H9 (cell line): ENCODE measurements at regions not wholly inside any gene's neighbourhood (a gene's known extent, or its start where the extent isn't known, plus 50 kb on each side); places are given as distances from the start of the nearest gene placed in this dataset.

Experiments used
- DNase-seq: peaks from one replicate; pipeline ENCODE4 v3.0.0-alpha.2; 2017
- H2AFZ ChIP-seq: one replicate; pipeline ENCODE4 v1.6.1; 2013; ENCODE audit warnings: mild to moderate bottlenecking, low read length, control low read depth, moderate library complexity
- H2AK5ac ChIP-seq: 2 replicates; pipeline ENCODE4 v1.6.1; 2013; ENCODE audit warnings: low read length, control low read depth, mixed read lengths; ENCODE audit not compliant: insufficient read length
- H2BK120ac ChIP-seq: one replicate; pipeline ENCODE4 v1.6.1; 2013; ENCODE audit warnings: low read depth, mild to moderate bottlenecking, low read length, control low read depth, inconsistent platforms; ENCODE audit not compliant: poor library complexity, severe bottlenecking
- H2BK12ac ChIP-seq: 2 replicates; pipeline ENCODE4 v1.6.1; 2013; ENCODE audit warnings: low read length, control low read depth, mixed read lengths, low read depth; ENCODE audit not compliant: insufficient read length
- H2BK15ac ChIP-seq: 2 replicates; pipeline ENCODE4 v1.6.1; 2013; ENCODE audit warnings: low read depth, low read length, control low read depth
- H2BK20ac ChIP-seq: one replicate; pipeline ENCODE4 v1.6.1; 2013; ENCODE audit warnings: low read depth, mild to moderate bottlenecking, low read length, control low read depth, inconsistent platforms; ENCODE audit not compliant: poor library complexity, severe bottlenecking
- H2BK5ac ChIP-seq: 2 replicates; pipeline ENCODE4 v1.6.1; 2013; ENCODE audit warnings: low read length, control low read depth, mixed read lengths; ENCODE audit not compliant: insufficient read length
- H3K14ac ChIP-seq: 2 replicates; pipeline ENCODE4 v1.6.1; 2013; ENCODE audit warnings: low read length, control low read depth; ENCODE audit not compliant: insufficient read depth
- H3K18ac ChIP-seq: 2 replicates; pipeline ENCODE4 v1.6.1; 2013; ENCODE audit warnings: low read depth, mild to moderate bottlenecking, mixed read lengths, low read length, control low read depth; ENCODE audit not compliant: insufficient read length
- H3K23ac ChIP-seq: 2 replicates; pipeline ENCODE4 v1.6.1; 2013; ENCODE audit warnings: low read length, control low read depth, mixed read lengths, low read depth; ENCODE audit not compliant: insufficient read length
- H3K23me2 ChIP-seq: 2 replicates; pipeline ENCODE4 v1.6.1; 2013; ENCODE audit warnings: low read depth, mild to moderate bottlenecking, mixed read lengths, low read length, control low read depth; ENCODE audit not compliant: insufficient read length, poor library complexity, severe bottlenecking
- H3K27ac ChIP-seq: 2 replicates; pipeline ENCODE4 v1.5.1; 2013; ENCODE audit warnings: low read length, control low read depth, mixed read lengths, low read depth; ENCODE audit not compliant: insufficient read length
- H3K27me3 ChIP-seq: 2 replicates; pipeline ENCODE4 v1.6.1; 2013; ENCODE audit warnings: low read length, control low read depth, inconsistent platforms; ENCODE audit not compliant: insufficient read depth
- H3K4ac ChIP-seq: 2 replicates; pipeline ENCODE4 v1.6.1; 2013; ENCODE audit warnings: low read depth, mild to moderate bottlenecking, control low read depth, inconsistent platforms, low read length, moderate library complexity
- H3K4me1 ChIP-seq: 2 replicates; pipeline ENCODE4 v1.6.1; 2013; ENCODE audit warnings: low read length, control low read depth, inconsistent platforms; ENCODE audit not compliant: insufficient read depth
- H3K4me2 ChIP-seq: 2 replicates; pipeline ENCODE4 v1.6.1; 2013; ENCODE audit warnings: low read length, control low read depth, mixed read lengths; ENCODE audit not compliant: insufficient read length, insufficient read depth
- H3K56ac ChIP-seq: 2 replicates; pipeline ENCODE4 v1.6.1; 2013; ENCODE audit warnings: low read depth, mild to moderate bottlenecking, mixed read lengths, low read length, control low read depth; ENCODE audit not compliant: insufficient read length
- H3K79me1 ChIP-seq: 2 replicates; pipeline ENCODE4 v1.6.1; 2013; ENCODE audit warnings: low read depth, mild to moderate bottlenecking, moderate library complexity, low read length, control low read depth, inconsistent platforms; ENCODE audit not compliant: insufficient read depth, poor library complexity, severe bottlenecking
- H3K79me2 ChIP-seq: 2 replicates; pipeline ENCODE4 v1.6.1; 2013; ENCODE audit warnings: low read length, control low read depth, inconsistent platforms; ENCODE audit not compliant: insufficient read depth
- H3K9ac ChIP-seq: 2 replicates; pipeline ENCODE4 v1.6.1; 2013; ENCODE audit warnings: low read length, control low read depth, mixed read lengths; ENCODE audit not compliant: insufficient read length; ENCODE audit errors: extremely low read depth
- H3K9me3 ChIP-seq: one replicate; pipeline ENCODE4 v1.6.1; 2013; ENCODE audit warnings: low read depth, low read length, inconsistent platforms; ENCODE audit not compliant: control insufficient read depth
- H3T11ph ChIP-seq: one replicate; pipeline ENCODE4 v1.6.1; 2013; ENCODE audit warnings: mild to moderate bottlenecking, low read length, control low read depth, inconsistent platforms
- H4K20me1 ChIP-seq: one replicate; pipeline ENCODE4 v1.6.1; 2013; ENCODE audit not compliant: control insufficient read depth, insufficient read length, insufficient read depth
- H4K5ac ChIP-seq: 2 replicates; pipeline ENCODE4 v1.6.1; 2013; ENCODE audit warnings: low read depth, mild to moderate bottlenecking, mixed read lengths, low read length, control low read depth; ENCODE audit not compliant: insufficient read length
- H4K8ac ChIP-seq: replicated peaks from 2 replicates; pipeline ENCODE4 v1.6.1; 2013; ENCODE audit warnings: low read length, control low read depth, mixed read lengths, low read depth; ENCODE audit not compliant: insufficient read length
- H4K91ac ChIP-seq: 2 replicates; pipeline ENCODE4 v1.6.1; 2013; ENCODE audit warnings: low read depth, mild to moderate bottlenecking, moderate library complexity, mixed read lengths, low read length, control low read depth; ENCODE audit not compliant: insufficient read length
- H3K27ac Mint-ChIP-seq, 3 experiments: 2 replicates in 2 of 3; 3 replicates in 1 of 3; pipeline ENCODE4 v1.8.0; 2020 to 2021; ENCODE audit warnings: mixed read lengths in 3 of 3, mild to moderate bottlenecking in 1 of 3, moderate library complexity in 1 of 3
- H3K27me3 Mint-ChIP-seq: 2 replicates; pipeline ENCODE4 v1.8.0; 2021; ENCODE audit warnings: low read depth, mild to moderate bottlenecking, moderate library complexity, mixed read lengths
- H3K36me3 Mint-ChIP-seq, 3 experiments: 2 replicates in 2 of 3; 3 replicates in 1 of 3; pipeline ENCODE4 v1.8.0; 2020 to 2021; ENCODE audit warnings: low read depth in 3 of 3, mixed read lengths in 3 of 3; ENCODE audit not compliant: insufficient read depth in 1 of 3
- H3K4me1 Mint-ChIP-seq, 2 experiments: 2 replicates each; pipeline ENCODE4 v1.8.0; 2020; ENCODE audit warnings: mixed read lengths in 2 of 2
- H3K4me3 Mint-ChIP-seq, 2 experiments: 2 replicates in 1 of 2; 3 replicates in 1 of 2; pipeline ENCODE4 v1.8.0; 2020 to 2021; ENCODE audit warnings: mild to moderate bottlenecking in 2 of 2, mixed read lengths in 2 of 2, moderate library complexity in 1 of 2
- H3K9me3 Mint-ChIP-seq, 2 experiments: 2 replicates in 1 of 2; 3 replicates in 1 of 2; pipeline ENCODE4 v1.8.0; 2020; ENCODE audit warnings: mild to moderate bottlenecking in 2 of 2, mixed read lengths in 2 of 2, moderate library complexity in 1 of 2
- CTCF ChIP-seq: fragments of 200-600 bp; sonication (generic); conservative IDR thresholded peaks from 3 replicates; pipeline ENCODE4 v1.8.0; 2021; ENCODE audit warnings: antibody characterized with exemption, mild to moderate bottlenecking
- WGBS: extraction: QIAGEN DNeasy Blood & Tissue Kit; methylation state at CpG from one replicate; pipeline ENCODE4 v1.1.7; 2013; ENCODE audit warnings: missing lambda C conversion rate, low lambda C conversion rate, mixed read lengths; ENCODE audit not compliant: insufficient read length; ENCODE audit errors: extremely low coverage; 5-methylcytosine and 5-hydroxymethylcytosine counted together

GRCh38 chr2:20103530-20103929, 52.1 kb upstream of the LAPTM4A start:
- Mint-ChIP-seq H3K4me3 (no peak overlapping the region), H3K36me3 (peaks cover 0 to 7% (median 0%) of the 10 kb centered on the region in 3 experiments; a peak in 3 of 7 replicates), H3K27me3 (peaks cover 27% of the 10 kb centered on the region), H3K9me3 (peaks cover 11 to 14% of the 10 kb centered on the region in 2 experiments; a peak in 4 of 5 replicates), H3K4me1 (peaks cover 2 to 3% of the 10 kb centered on the region in 2 experiments), H3K27ac (no peak overlapping the region)
- no peaks in the 10 kb centered on the region for H3K4me1 ChIP-seq
- H3K14ac ChIP-seq = no peak overlapping the region
- H3K79me1 ChIP-seq = no peaks in the 10 kb centered on the region
- no peak overlapping the region for H2BK20ac ChIP-seq
- no peak overlapping the region for H2BK5ac ChIP-seq
- no peak for DNase-seq
- no peak overlapping the region for H2AFZ ChIP-seq
- H4K91ac ChIP-seq = no peak overlapping the region
- H3K23ac ChIP-seq = no peak overlapping the region
- H3K9me3 ChIP-seq = no peaks in the 10 kb centered on the region
- H3K27ac ChIP-seq = no peak overlapping the region
- H3K4me2 ChIP-seq = no peak overlapping the region
- H3K23me2 ChIP-seq = no peaks in the 10 kb centered on the region
- no peak overlapping the region for H2BK120ac ChIP-seq
- no peaks in the 10 kb centered on the region for H3K79me2 ChIP-seq
- no peak overlapping the region for H3K4ac ChIP-seq
- H4K8ac ChIP-seq = no peak overlapping the region
- no peak overlapping the region for H3K56ac ChIP-seq
- H2AK5ac ChIP-seq = no peak overlapping the region
- no peak overlapping the region for H2BK15ac ChIP-seq
- H3K27me3 ChIP-seq = no peaks in the 10 kb centered on the region
- no peaks in the 10 kb centered on the region for H4K20me1 ChIP-seq
- no CpG with 5 or more reads among the region's 2 CpGs for WGBS
- H3K9ac ChIP-seq = no peak overlapping the region
- TF ChIP-seq CTCF = peak; percentile 61
- no peak overlapping the region for H4K5ac ChIP-seq
- H2BK12ac ChIP-seq = no peak overlapping the region
- H3K18ac ChIP-seq = no peak overlapping the region
- no peak overlapping the region for H3T11ph ChIP-seq
